Bronchial epithelial cell (primary cell): ENCODE measurements at regions not wholly inside any gene's neighbourhood (a gene's known extent, or its start where the extent isn't known, plus 50 kb on each side); places are given as distances from the start of the nearest gene placed in this dataset.
A peak's percentile ranks its signal among the peaks of the same experiment; 100 is the strongest.
"Not testable (repeated sequence)": the region's sequence is repeated elsewhere in the genome, so short reads cannot be mapped to it uniquely, and the experiment has no call there.

Experiments used
- DNase-seq: peaks from one replicate; pipeline ENCODE4 v3.0.0-alpha.2; 2010; ENCODE audit warnings: low read depth
- FAIRE-seq: peaks from 2 replicates; lab custom pipeline; 2011; peaks lifted over from hg19 to GRCh38; lab: Jason Lieb, UNC
- H3K27me3 ChIP-seq: 2 replicates; pipeline ENCODE4 v1.5.1; 2011; ENCODE audit warnings: low read length; ENCODE audit not compliant: control insufficient read depth, insufficient read depth
- H3K36me3 ChIP-seq: 2 replicates; pipeline ENCODE4 v1.5.1; 2011; ENCODE audit warnings: low read length; ENCODE audit not compliant: control insufficient read depth, insufficient read depth
- H3K4me3 ChIP-seq: 2 replicates; pipeline ENCODE4 v1.5.1; 2011; ENCODE audit warnings: mild to moderate bottlenecking, low read depth, low read length, control low read depth
- TF ChIP-seq, protein P1 (sequence below): IDR thresholded peaks from 2 replicates; pipeline ENCODE4 v1.5.1; 2011; ENCODE audit warnings: mild to moderate bottlenecking, moderate library complexity, low read length, control low read depth, inconsistent platforms; ENCODE audit not compliant: insufficient read depth, severe bottlenecking

DNA sequence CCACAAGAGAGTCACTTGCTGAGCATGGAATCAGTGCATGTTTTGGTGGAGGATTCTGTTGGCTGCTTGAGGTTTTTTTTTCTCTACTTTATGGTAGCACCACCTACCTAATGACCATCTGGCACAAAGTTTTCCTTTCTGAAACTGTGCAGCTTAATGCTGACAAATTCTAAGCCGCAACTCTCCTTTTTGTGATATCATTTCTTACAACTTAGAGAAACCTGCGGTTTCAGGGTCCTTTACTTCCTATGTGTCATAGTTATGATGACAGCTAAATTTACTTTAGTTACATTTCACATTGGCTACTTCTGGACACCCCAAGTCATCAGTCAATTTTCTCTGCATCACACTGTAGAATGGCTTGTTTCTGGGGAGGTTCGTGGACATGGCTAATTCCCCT, 115.4 kb upstream of the TMTC4 start:
- TF ChIP-seq, protein P1, sequence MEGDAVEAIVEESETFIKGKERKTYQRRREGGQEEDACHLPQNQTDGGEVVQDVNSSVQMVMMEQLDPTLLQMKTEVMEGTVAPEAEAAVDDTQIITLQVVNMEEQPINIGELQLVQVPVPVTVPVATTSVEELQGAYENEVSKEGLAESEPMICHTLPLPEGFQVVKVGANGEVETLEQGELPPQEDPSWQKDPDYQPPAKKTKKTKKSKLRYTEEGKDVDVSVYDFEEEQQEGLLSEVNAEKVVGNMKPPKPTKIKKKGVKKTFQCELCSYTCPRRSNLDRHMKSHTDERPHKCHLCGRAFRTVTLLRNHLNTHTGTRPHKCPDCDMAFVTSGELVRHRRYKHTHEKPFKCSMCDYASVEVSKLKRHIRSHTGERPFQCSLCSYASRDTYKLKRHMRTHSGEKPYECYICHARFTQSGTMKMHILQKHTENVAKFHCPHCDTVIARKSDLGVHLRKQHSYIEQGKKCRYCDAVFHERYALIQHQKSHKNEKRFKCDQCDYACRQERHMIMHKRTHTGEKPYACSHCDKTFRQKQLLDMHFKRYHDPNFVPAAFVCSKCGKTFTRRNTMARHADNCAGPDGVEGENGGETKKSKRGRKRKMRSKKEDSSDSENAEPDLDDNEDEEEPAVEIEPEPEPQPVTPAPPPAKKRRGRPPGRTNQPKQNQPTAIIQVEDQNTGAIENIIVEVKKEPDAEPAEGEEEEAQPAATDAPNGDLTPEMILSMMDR, result no peak
- no peaks in the 10 kb centered on the region for H3K27me3 ChIP-seq
- no peaks in the 10 kb centered on the region for H3K36me3 ChIP-seq
- H3K4me3 ChIP-seq, result no peak overlapping the region
- DNase-seq (no peak), FAIRE-seq (no peak)

DNA sequence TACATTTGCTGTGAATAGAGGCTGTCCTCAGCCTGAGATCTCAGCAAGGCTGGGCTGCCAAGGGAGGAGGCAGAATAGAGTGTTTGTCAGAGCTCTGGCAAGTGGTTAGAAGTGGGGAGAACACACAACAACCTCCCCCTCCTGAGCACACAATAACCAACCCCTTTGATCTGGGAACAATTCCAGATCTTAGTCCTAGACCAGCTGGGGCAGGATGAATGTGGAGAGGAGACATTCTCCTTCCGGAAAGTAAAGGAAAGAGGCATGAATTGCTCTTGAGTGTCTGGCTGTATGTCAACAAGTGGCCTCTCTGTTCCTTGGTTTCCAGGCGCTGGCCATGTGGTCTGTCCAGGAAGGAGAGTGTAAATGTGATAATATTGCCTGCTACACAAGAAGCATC, 114.9 kb upstream of the TMTC4 start:
- H3K27me3 ChIP-seq, result no peaks in the 10 kb centered on the region
- TF ChIP-seq, protein P1, result no peak
- no peak overlapping the region for H3K4me3 ChIP-seq
- H3K36me3 ChIP-seq, result no peaks in the 10 kb centered on the region
- no peak for FAIRE-seq
- DNase-seq, result peak; percentile 8

DNA sequence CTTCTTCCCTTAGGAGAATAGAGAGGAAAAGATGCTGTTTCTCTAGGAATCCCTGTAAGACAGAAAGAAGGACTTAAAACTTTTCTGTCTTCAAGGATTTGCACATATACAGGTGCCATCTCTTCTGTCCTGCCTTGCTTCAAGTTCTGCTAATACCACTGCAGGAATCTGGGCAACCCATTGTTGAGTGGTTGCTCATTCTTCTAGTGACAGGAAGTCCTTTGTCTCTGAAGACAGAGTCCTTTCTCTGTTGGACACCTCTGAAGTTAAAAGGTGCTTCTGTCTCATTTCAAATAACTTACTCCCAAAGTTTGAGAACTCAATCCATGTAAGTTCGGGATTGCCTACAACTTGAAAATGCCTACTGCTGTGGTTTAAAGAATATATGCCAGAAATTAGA, 114.4 kb upstream of the TMTC4 start:
- no peak overlapping the region for H3K4me3 ChIP-seq
- no peak for FAIRE-seq
- DNase-seq, result no peak
- no peaks in the 10 kb centered on the region for H3K27me3 ChIP-seq
- no peaks in the 10 kb centered on the region for H3K36me3 ChIP-seq
- TF ChIP-seq, protein P1, result no peak

DNA sequence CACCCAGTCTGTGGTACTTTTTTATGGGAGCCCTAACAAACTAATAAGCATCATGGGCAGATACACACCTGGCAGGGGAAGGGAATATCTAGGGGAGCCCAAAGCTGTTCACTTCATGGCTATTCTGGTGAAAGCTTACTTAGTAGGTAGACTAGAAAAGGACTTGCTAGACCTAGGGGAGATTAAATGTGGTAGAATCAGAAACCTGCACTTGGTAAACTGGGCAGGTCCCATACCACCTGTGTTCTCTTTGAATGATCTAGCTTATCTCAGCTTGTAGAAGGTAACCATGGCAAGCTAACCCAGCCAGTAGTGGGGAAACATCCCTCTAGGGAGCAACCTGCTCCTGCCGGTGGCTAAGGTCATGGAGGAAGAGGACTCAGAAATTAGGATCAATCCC, 113.9 kb upstream of the TMTC4 start:
- TF ChIP-seq, protein P1, result no peak
- H3K27me3 ChIP-seq, result no peaks in the 10 kb centered on the region
- FAIRE-seq (no peak), DNase-seq (no peak)
- no peaks in the 10 kb centered on the region for H3K36me3 ChIP-seq
- no peak overlapping the region for H3K4me3 ChIP-seq

DNA sequence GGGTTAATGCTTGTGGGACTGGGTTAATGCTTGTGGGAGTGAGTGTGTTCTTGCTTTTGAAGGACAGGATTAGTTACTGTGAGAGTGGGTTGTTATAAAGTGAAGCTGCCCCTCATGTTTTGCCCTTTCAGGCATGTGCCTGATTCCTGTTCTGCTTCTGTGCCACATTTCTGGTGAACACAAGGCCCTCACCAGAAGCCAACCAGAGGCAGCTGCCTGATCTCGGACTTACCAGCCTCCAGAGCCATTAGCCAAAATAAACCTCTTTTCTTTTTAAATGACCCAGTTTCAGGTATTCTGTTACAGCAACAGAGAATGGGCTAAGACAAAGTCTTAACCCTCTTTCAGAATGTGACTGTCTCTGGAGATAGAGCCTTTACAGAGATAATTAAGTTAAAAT, 113.3 kb upstream of the TMTC4 start:
- H3K27me3 ChIP-seq, result no peaks in the 10 kb centered on the region
- H3K36me3 ChIP-seq, result no peaks in the 10 kb centered on the region
- TF ChIP-seq, protein P1, result no peak
- no peak for FAIRE-seq
- H3K4me3 ChIP-seq, result no peak overlapping the region
- DNase-seq, result no peak

DNA sequence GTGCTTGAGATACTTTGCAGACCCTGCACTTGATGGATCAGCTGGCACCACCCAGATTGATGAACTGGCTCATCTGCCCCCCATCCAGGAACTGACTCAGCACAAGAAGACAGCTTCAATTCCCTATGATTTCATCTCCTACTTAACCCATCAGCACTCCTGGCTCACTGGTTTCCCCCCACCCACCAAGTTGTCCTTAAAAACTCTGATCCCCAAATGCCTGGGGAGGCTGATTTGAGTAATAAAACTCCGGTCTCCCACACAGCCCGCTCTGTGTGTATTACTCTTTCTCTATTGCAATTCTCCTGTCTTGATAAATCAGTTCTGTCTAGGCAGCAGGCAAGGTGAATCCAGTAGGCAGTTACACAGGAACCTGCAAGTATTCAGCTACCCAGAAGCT, 102.1 kb upstream of the TMTC4 start:
- H3K4me3 ChIP-seq, H3K27me3 ChIP-seq, DNase-seq, H3K36me3 ChIP-seq: not testable (repeated sequence)
- peak; percentile 43 for FAIRE-seq
